Middle frontal gyrus (tissue), 1 donor: ENCODE measurements at regions not wholly inside any gene's neighbourhood (a gene's known extent, or its start where the extent isn't known, plus 50 kb on each side); places are given as distances from the start of the nearest gene placed in this dataset.
"Not testable (repeated sequence)": the region's sequence is repeated elsewhere in the genome, so short reads cannot be mapped to it uniquely, and the experiment has no call there.

Source experiments
- DNase-seq: peaks from one replicate; pipeline ENCODE4 v3.0.0-alpha.2; 2015; ENCODE audit warnings: low spot score; ENCODE audit errors: extremely low spot score

GRCh38 chr5:124043456-124043855, 531.5 kb downstream of the CSNK1G3 start:
- no peak for DNase-seq

GRCh38 chr5:124040799-124041198, 528.8 kb downstream of the CSNK1G3 start:
- DNase-seq, result no peak

- no peak for DNase-seq
These were observed 527.4 kb downstream of the CSNK1G3 start for GRCh38 chr5:124039410-124039809.

DNA sequence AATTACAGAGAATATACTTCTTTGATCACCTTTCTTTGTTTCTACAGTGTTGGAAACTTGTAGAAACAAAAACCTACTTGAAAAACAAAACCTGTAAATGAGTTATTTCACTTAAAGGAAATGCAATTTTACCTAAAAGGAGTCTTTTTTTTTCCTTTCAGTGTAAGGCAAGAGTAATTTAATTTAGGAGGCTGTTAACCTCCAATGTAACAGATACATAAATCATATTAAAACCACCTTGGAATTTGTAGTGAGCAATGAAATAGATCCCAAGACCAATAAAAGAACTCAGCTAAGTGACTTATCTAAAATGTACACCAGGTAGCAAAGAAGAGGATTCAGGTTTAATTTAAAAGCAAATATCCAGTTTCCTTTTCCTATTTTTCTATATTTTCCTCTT, 524.8 kb downstream of the CSNK1G3 start:
- DNase-seq, result no peak

- no peak for DNase-seq
These were observed 523.0 kb downstream of the CSNK1G3 start for GRCh38 chr5:124034963-124035362.

DNA sequence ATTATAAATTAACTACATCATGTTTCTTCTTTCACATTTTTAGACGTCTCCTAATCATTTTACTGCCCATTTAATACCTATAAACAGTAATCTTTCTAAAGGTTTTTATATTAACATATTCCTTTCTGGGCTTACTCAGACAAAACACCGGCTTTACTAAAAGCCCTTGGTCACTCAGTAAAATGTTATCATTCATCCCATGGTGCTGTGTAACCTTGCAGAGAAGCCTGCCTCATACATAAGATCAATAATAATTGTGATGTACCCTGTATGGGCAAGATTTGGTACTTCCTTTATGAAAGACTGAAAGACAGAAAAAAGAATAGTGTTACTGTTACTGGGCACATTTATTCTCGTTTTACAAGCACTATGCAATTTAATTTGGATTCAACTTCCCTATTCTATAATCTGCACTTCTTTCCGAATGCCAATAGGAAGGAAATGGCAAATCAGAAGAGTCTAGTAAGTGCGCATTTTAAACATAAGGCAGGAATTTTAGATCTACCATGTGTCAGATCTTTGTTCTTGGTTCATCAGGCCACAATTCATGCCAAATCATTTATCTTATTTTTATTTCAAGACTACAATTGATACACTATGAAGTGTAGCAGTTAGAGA, 522.2 kb downstream of the CSNK1G3 start:
- no peak for DNase-seq

- DNase-seq, result no peak
These were observed 518.1 kb downstream of the CSNK1G3 start for GRCh38 chr5:124030043-124030491.

DNA sequence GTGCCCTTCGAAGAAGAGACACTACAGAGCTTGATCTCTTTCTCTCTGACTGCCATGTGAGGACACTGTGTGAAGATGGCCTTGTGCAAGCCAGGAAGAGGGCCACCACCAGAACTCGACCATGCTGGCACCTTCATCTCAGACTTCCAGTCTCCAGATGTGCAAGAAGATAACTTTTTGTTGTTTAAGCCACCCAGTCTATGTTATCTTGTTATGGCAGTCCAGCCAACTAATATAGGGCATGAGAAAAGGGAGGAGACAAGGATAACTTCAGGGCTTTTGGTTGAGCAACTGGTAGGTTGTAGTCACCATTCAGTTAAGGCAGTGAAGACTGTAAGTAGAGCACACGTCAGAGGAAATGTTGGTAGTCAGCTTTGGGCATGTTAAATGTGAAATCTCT, 515.5 kb downstream of the CSNK1G3 start:
- DNase-seq, result no peak

- no peak for DNase-seq
These were observed 513.4 kb downstream of the CSNK1G3 start for GRCh38 chr5:124025306-124025845.

DNA sequence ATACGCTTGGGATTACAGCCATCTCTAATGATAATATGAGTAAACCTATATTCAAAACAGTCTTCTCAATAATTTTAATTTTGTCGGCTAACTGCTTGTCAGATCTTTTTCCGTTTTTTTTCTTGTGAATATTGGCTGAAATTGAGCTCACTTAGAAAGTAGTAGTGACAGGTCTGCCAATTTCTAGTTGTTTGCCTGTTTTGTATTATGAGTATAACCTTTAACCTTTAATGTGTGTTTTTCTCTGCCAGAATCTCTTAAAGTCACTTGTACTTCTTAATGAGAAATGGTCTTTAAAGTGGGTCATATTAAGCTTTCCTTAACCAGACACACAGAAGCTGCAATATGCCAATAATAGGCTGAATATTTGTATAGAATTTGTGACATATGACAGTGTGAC, 511.0 kb downstream of the CSNK1G3 start:
- no peak for DNase-seq

DNA sequence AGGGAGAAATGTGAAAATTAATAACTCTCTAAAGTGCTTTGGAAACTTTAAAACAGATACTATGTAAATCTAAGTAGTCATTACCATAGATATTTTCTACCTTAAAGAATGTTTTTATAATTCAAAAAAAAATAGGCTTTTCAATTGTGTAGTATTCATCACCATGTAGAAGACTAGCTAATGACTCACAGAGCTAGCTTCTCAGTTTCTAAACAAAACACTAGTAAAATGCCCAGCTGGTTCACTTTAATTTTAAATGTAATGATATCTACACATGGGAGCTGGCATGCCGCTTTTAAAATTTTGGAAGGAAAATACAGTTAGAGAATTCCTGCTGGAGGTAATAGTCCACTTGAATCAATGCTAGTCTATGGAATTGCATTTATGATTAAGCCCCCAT, 509.8 kb downstream of the CSNK1G3 start:
- DNase-seq, result no peak

- no peak for DNase-seq
These were observed 509.2 kb downstream of the CSNK1G3 start for GRCh38 chr5:124021066-124021641.

DNA sequence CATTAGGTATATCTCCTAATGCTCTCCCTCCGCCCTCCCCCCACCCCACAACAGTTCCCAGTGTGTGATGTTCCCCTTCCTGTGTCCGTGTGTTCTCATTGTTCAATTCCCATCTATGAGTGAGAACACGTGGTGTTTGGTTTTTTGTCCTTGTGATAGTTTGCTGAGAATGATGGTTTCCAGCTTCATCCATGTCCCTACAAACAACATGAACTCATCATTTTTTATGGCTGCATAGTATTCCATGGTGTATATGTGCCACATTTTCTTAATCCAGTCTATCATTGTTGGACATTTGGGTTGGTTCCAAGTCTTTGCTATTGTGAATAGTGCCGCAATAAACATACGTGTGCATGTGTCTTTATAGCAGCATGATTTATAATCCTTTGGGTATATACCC, 505.3 kb downstream of the CSNK1G3 start:
- DNase-seq, result not testable (repeated sequence)

DNA sequence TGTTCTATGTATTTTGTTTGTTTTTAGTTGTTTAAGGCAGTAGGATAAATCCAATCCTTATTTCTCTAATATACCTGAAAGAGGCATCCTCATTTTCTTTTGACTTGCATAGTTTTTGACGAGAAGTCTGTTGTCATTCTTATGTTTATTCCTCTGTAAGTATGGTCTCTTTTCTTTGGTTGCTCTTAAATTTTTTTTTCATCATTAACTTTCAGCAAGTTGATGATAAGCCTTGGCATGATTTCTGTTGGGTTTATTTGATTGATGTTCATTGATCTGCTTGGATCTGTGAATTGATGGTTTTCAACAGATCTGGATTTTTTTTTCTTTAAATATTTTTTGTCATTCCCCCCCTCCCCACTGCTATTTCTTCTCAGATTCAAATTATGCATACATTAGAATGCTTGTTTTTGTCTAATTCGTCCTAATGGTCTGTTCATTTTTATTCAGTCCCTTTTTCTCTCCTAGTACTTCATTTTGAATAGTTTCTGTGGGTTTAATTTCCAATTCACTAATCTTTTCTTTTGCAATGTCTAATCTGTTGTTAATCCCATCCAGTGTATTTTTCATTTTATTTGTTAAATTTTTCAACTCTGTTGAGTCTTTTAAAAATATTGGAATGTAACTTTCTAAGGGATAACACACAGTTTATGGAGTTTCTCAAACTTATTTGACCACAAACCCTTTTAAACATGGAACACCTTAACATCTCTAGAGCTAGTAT, 495.9 kb downstream of the CSNK1G3 start:
- DNase-seq, result no peak

- no peak for DNase-seq
These were observed 489.1 kb downstream of the CSNK1G3 start for GRCh38 chr5:124001036-124001615.

GRCh38 chr5:124000538-124000937, 488.6 kb downstream of the CSNK1G3 start:
- DNase-seq, result no peak

- DNase-seq, result no peak
These were observed 485.7 kb downstream of the CSNK1G3 start for GRCh38 chr5:123997462-123998215.

DNA sequence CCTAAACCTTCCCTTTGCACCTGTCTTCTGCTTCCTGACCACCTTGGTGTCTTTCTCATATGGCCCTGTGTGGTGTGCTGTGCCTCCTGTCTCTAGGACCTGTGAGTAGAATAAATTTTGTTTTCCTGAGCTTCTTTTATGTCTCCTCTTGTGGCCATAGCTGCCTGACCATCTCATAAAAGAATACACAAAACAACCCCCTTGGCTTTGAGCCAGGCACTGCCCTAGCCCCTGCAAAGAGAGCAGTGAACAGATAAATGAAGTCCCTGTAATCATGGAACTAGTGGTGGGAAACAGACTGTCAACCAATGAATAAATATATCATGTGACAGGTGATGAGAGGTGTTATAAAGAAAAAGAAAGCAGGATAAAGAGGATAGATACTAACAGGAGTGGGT, 485.1 kb downstream of the CSNK1G3 start:
- no peak for DNase-seq

DNA sequence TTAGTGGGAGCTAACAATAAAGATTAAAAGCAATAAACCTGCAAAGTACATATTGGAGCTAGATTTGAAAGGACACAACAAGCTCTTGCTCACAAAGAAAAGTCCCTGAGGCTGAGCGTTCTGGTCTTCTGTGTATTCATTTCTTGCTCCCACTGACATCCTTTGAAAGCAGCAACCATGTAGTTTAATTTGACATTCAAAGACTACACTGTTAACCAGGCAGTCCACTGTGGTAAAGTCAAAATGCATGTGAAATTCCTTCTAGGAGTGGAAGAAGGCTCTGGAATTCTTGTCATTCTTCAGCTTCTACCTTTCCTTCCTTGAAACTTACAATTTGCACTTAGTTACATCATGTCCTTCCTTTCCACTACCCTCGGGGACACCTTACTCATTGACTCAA, 480.7 kb downstream of the CSNK1G3 start:
- DNase-seq, result no peak

DNA sequence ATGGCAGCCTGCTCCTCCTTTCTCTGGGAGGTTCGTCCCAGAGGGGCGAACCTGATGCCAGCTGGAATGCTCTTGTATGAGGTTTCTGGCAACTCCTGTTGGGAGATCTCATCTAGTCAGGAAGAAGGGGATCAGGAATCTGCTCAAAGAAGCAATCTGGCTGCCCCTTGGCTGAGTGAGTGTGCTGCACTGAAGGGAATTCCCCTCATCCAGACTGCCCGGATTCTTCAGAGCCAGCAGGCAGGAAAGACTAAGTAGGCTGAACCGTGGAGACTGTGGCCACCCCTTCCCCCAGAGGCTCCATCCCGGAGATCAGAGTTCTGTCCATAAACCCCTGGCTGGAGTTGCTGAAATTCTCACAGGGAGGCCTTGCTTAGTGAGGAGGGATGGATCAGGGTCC, 476.0 kb downstream of the CSNK1G3 start:
- no peak for DNase-seq

DNA sequence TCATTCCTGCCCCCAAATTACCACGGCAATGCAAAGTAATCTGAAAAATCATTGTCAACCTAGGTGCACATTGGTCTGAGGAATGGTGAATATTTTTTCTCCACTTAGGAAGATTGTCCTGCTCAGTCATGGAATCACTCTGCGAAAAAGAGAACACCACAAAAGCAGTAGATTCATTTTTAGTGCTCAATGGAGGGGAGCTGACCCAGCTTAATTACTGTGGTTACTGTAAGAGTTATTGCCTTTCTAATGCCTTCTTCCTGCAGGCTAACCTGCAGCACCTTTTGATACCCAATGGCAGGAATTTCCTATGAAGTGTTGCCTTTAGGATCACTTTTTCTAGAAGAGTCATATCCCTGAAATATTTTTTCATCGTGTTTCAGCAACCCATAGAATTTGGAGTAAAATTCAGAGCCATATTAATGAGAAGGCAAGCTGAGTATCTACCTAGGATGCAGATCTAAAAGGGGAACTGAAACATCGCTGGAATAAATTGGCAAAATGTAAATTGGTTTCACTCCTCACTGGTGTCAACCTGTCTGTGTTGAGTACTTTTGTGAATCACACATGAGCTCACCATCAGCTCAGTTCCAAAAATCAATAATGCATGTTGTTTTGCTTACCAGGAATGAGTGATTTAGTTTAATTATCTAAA, 464.5 kb downstream of the CSNK1G3 start:
- DNase-seq, result no peak
